ENCODE measurements at regions not wholly inside any gene's neighbourhood (a gene's known extent, or its start where the extent isn't known, plus 50 kb on each side); places are given as distances from the start of the nearest gene placed in this dataset.

DNA sequence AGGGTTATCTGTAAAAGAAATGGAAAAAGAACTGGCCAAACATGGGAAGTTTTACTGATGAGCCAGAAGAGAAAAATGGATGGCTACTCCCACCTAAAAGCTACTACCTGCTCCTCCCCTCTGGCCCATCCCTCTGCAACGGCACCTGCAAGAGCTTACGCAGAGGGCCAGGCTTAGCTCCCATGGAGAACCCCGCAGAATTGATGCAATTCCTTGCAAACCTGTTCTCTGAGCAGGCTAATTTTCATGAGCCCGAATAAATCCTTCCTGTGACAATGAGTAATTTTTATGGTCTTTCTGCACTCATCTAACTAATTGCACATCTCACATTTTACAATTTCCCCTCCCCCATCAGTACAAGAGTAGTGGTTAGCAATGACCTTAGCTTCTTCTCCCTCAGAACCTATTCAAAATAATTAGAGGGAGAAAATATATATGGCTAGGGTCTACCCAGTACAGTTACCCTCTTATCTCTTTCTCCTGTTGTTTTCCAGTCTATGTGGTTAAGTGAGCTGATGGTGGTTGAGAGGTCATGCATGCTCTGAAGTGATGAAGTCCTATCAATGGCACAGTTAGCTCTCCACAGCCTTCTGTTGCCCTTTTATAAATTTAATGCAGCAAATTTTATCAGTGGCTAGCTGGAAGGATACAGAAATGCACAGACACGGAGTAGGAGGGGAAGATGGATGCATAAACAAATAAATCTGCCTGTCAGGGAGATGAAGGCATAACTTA, 67.7 kb upstream of the NTF3 start:
- peaks cover 4% of the 10 kb centered on the region for H3K27me3 ChIP-seq (ENCODE audit: control insufficient read depth, insufficient read depth, low read length)
- no peak overlapping the region for H3K27ac ChIP-seq (ENCODE audit: low read length)
- 77% methylated on average over 4 of the region's 5 CpGs for WGBS (ENCODE audit: insufficient coverage)
- H3K4me1 ChIP-seq (ENCODE audit: control insufficient read depth, insufficient read depth, low read length): no peaks in the 10 kb centered on the region
- H3K4me3 ChIP-seq (ENCODE audit: low read length): no peak overlapping the region
- H3K9me3 ChIP-seq (replicated peaks; ENCODE audit: control insufficient read depth, low read depth, low read length): no peaks in the 10 kb centered on the region
- no peak for DNase-seq
- H3K36me3 ChIP-seq (ENCODE audit: control insufficient read depth, insufficient read depth, low read length): no peaks in the 10 kb centered on the region

DNA sequence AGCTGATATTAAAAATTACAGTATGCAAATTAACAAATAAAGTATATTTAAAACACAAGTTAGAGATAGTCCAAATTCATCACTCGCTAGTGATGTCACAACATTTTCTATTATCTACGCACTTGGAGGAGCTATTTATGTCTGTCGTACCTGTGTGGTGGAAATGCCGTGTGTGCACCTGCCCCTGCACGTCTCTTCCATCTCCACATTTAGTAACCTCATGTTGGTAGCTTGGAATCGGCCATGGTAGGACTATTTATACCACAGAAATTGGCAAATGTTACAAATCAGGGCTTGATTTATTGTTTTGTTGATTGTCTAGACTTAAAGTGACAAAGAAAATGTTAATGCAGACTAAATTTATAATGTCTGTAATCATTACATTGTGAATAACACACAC, 62.6 kb upstream of the NTF3 start:
- Histone ChIP-seq H3K27ac (ENCODE audit: low read length) (no peak overlapping the region), H3K4me3 (ENCODE audit: low read length) (no peak overlapping the region), H3K27me3 (ENCODE audit: control insufficient read depth, insufficient read depth, low read length) (no peaks in the 10 kb centered on the region), H3K4me1 (ENCODE audit: control insufficient read depth, insufficient read depth, low read length) (no peaks in the 10 kb centered on the region), H3K9me3 (replicated peaks; ENCODE audit: control insufficient read depth, low read depth, low read length) (no peaks in the 10 kb centered on the region), H3K36me3 (ENCODE audit: control insufficient read depth, insufficient read depth, low read length) (no peaks in the 10 kb centered on the region)
- whole genome bisulfite sequencing (ENCODE audit: insufficient coverage): no CpG with 5 or more reads among the region's 6 CpGs
- DNase-seq: no peak

DNA sequence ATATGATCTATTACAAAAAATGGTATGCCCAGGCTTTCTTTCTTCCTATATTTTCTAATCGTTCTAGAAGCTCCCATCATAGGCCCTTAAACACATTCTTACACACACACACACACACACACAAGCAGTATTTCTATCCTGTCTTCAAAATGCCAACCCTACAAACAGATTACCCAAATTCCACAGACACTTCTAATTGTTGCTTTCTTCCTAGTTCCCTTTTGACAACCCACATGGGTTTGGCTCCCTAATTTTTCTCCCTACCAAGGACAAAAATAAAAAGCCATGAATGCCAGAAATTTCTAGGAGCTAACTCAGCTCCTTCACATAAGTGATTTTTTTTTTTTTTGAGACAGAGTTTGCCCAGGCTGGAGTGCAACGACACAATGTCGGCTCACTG, 60.3 kb upstream of the NTF3 start:
- Histone ChIP-seq H3K4me3 (ENCODE audit: low read length) (no peak overlapping the region), H3K4me1 (ENCODE audit: control insufficient read depth, insufficient read depth, low read length) (no peaks in the 10 kb centered on the region), H3K9me3 (replicated peaks; ENCODE audit: control insufficient read depth, low read depth, low read length) (no peaks in the 10 kb centered on the region), H3K36me3 (ENCODE audit: control insufficient read depth, insufficient read depth, low read length) (no peaks in the 10 kb centered on the region), H3K27ac (ENCODE audit: low read length) (no peak overlapping the region), H3K27me3 (ENCODE audit: control insufficient read depth, insufficient read depth, low read length) (no peaks in the 10 kb centered on the region)
- 67% methylated on average over 1 of the region's 3 CpGs for WGBS (ENCODE audit: insufficient coverage)
- DNase-seq: no peak

DNA sequence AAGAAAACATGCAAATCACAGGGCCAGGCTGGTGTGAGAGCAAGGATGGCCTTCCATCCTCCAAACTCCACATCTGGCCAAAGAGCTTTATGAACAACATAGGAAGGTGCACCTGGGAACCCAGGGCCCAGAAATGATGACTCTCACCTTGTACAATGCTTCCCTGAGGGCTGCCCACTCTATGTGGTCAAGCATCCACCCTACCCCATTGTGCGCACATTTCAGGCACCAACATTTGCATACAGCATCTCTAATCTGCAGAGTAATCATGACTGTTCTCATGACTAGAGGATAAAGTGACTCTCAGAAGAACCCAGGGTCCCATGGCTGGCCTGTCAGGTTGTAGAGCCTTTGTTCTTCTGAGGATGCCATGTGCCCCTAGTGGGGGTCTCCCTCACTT, 57.2 kb upstream of the NTF3 start:
- Histone ChIP-seq H3K27ac (ENCODE audit: low read length) (no peak overlapping the region), H3K4me3 (ENCODE audit: low read length) (no peak overlapping the region), H3K4me1 (ENCODE audit: control insufficient read depth, insufficient read depth, low read length) (peaks cover 10% of the 10 kb centered on the region), H3K27me3 (ENCODE audit: control insufficient read depth, insufficient read depth, low read length) (no peaks in the 10 kb centered on the region), H3K36me3 (ENCODE audit: control insufficient read depth, insufficient read depth, low read length) (no peaks in the 10 kb centered on the region), H3K9me3 (replicated peaks; ENCODE audit: control insufficient read depth, low read depth, low read length) (no peaks in the 10 kb centered on the region)
- no peak for DNase-seq
- no CpG with 5 or more reads among the region's 1 CpG for WGBS (ENCODE audit: insufficient coverage)

DNA sequence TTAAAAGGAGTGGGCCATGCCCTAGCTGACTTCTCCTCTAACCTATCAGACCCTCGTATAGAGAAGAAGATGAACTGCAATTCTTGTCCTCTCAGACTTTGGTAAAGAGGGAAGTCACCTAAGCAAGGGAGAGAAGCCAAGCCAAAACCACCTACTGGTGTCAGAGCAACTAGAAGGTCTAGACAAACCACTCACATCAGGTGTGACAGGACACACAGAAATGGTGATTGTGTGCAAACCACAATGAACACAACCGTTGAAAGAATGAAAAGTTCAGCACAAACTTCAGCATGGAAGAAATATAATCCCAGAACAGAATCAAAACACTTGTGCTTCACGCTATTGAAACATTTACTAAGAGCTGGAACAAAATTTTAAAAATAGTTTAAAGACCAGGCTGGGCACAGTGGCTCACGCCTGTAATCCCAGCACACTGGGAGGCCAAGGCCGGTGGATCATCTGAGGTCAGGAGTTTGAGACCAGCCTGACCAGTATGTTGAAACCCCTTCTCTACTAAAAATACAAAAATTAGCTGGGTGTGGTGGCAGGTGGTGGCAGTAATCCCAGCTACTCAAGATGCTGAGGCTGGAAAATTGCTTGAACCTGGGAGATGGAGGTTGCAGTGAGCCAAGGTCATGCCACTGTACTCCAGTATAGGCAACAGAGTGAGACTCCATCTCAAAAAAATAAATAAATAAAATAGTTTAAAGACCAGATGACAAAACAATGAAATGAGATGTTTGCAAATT, 56.2 kb upstream of the NTF3 start:
- Histone ChIP-seq H3K4me1 (ENCODE audit: control insufficient read depth, insufficient read depth, low read length) (peaks cover 17% of the 10 kb centered on the region), H3K27ac (ENCODE audit: low read length) (no peak overlapping the region), H3K4me3 (ENCODE audit: low read length) (no peak overlapping the region), H3K36me3 (ENCODE audit: control insufficient read depth, insufficient read depth, low read length) (no peaks in the 10 kb centered on the region), H3K9me3 (replicated peaks; ENCODE audit: control insufficient read depth, low read depth, low read length) (no peaks in the 10 kb centered on the region), H3K27me3 (ENCODE audit: control insufficient read depth, insufficient read depth, low read length) (no peaks in the 10 kb centered on the region)
- no CpG with 5 or more reads among the region's 5 CpGs for WGBS (ENCODE audit: insufficient coverage)
- DNase-seq: no peak

DNA sequence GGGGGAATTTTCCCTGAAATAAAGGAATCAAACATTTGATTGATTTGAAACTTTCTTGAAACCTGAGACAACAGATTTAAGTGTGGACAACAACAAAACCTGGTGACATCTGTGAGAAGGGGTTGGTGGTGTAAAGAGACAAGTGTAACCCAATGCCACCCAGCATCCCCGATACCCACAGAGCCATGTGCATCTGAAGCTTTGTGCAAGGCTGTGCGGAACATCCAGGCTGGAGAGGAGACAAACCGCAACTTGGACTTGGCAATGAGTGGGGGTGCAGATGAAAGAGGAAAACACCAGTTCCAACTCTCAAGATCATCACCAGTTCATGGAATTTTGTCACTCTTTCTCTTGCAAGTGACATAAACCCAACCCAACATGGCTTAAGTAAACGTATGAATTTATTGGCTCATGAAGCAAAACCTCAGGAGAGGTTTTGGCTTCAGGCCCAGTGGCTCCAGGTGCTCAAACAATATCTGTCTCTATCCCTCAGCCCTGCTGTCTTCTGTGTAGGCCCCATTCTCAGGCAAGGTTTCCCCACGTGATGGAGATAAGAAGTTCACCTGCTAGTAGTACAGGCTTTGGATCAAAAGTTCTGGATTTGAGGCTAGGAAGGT, 55.2 kb upstream of the NTF3 start:
- no peaks in the 10 kb centered on the region for H3K36me3 ChIP-seq (ENCODE audit: control insufficient read depth, insufficient read depth, low read length)
- no peak for DNase-seq
- peaks cover 17% of the 10 kb centered on the region for H3K4me1 ChIP-seq (ENCODE audit: control insufficient read depth, insufficient read depth, low read length)
- no peak overlapping the region for H3K27ac ChIP-seq (ENCODE audit: low read length)
- WGBS (ENCODE audit: insufficient coverage): no CpG with 5 or more reads among the region's 5 CpGs
- no peak overlapping the region for H3K4me3 ChIP-seq (ENCODE audit: low read length)
- no peaks in the 10 kb centered on the region for H3K27me3 ChIP-seq (ENCODE audit: control insufficient read depth, insufficient read depth, low read length)
- H3K9me3 ChIP-seq (replicated peaks; ENCODE audit: control insufficient read depth, low read depth, low read length): no peaks in the 10 kb centered on the region

DNA sequence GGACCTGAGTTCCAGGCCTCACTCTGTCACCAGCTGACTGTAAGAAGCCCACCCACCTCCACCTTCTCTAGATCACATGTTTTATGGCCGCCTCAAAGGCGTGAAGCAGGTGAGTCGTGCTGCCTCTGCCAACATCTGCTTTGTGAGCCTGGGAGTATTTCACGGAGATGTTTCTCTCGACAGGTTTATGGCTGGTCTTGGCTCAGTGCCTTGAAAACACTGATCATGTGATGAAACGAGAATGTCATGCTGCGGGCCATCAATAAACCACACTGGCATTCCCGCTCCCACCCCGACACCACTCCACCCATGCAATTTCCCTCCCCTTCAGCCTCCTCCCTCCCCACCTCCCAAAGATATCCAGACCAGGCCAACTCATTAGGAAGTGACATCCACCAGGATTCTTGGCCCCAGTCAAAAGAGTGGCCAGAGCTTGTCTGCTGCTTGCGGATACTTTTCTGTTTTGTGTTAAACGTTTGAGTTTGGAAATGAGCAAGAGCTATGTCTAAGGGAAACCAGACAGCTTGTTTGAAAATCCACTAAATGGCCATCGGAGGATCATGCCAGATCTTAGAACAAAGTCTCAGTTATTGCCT, 53.8 kb upstream of the NTF3 start:
- H3K36me3 ChIP-seq (ENCODE audit: control insufficient read depth, insufficient read depth, low read length): no peaks in the 10 kb centered on the region
- H3K4me1 ChIP-seq (ENCODE audit: control insufficient read depth, insufficient read depth, low read length): peaks cover 21% of the 10 kb centered on the region
- H3K4me3 ChIP-seq (ENCODE audit: low read length): no peak overlapping the region
- no peak overlapping the region for H3K27ac ChIP-seq (ENCODE audit: low read length)
- no peaks in the 10 kb centered on the region for H3K9me3 ChIP-seq (replicated peaks; ENCODE audit: control insufficient read depth, low read depth, low read length)
- WGBS (ENCODE audit: insufficient coverage): 39% methylated on average over 8 of the region's 12 CpGs
- H3K27me3 ChIP-seq (ENCODE audit: control insufficient read depth, insufficient read depth, low read length): no peaks in the 10 kb centered on the region
- peak; percentile 58 for DNase-seq

DNA sequence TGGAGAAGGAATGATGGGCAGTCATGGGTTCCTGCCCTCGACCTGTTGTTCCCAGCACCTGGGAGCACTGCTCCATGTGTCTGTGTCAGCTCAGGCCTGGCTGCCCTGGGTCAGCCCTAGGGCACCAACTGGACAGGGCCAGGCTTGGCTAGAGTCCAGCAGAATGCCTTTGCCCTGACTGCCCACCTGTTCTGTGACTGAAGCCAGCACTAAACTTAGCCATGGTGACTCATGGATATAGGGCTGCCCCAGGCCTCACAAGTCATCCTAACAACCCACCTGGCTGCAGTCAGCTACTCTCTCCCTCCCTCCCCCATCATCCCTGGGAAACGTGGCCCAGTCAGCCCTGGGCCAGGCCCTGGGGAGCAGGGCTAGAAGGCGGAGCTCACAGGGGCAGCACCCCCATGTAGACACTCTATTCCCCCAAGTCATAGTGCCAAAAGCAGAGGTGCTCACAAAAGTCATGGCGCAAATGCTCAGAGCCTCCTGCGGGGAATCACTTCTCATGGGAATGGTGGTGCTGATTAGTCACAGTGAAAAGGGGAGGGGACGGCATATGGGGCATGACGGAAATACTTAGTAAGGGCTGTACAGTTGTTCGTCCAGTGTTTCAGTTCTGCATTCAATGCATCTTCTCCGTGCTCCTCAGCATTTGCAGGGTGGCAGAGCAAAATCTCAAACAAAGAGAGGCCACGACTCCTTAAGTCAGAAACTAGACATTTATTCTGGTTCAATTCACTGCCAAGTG, 52.0 kb upstream of the NTF3 start:
- no peaks in the 10 kb centered on the region for H3K27me3 ChIP-seq (ENCODE audit: control insufficient read depth, insufficient read depth, low read length)
- no peaks in the 10 kb centered on the region for H3K36me3 ChIP-seq (ENCODE audit: control insufficient read depth, insufficient read depth, low read length)
- H3K27ac ChIP-seq (ENCODE audit: low read length): peak overlapping the region; percentile 76
- WGBS (ENCODE audit: insufficient coverage): 61% methylated on average over 8 of the region's 10 CpGs
- no peak overlapping the region for H3K4me3 ChIP-seq (ENCODE audit: low read length)
- peak; percentile 83 for DNase-seq
- H3K4me1 ChIP-seq (ENCODE audit: control insufficient read depth, insufficient read depth, low read length): peaks cover 21% of the 10 kb centered on the region
- no peaks in the 10 kb centered on the region for H3K9me3 ChIP-seq (replicated peaks; ENCODE audit: control insufficient read depth, low read depth, low read length)

All from muscle of leg (tissue), 3 donors.